Esophagus squamous epithelium (tissue), 5 donors: ENCODE measurements at regions not wholly inside any gene's neighbourhood (a gene's known extent, or its start where the extent isn't known, plus 50 kb on each side); places are given as distances from the start of the nearest gene placed in this dataset.

ENCODE experiments used
- DNase-seq: peaks from one replicate; lab custom pipeline; 2025; lab: John Stamatoyannopoulos, UW
- H3K27ac ChIP-seq, 4 donors: fragments of 200-600 bp; sonication (generic); one replicate each; pipeline ENCODE4 v1.5.1; 2016 to 2019; ENCODE audit warnings: mild to moderate bottlenecking in 1 of 4
- H3K27me3 ChIP-seq, 4 donors: fragments of 200-600 bp; sonication (generic); 1 replicate in 3 of 4; 2 replicates in 1 of 4; pipeline versions ENCODE4 v1.5.1 to v1.6.0; 2017 to 2021; ENCODE audit warnings: antibody characterized with exemption in 1 of 4
- H3K36me3 ChIP-seq, 3 donors: fragments of 200-600 bp; sonication (generic); one replicate each; pipeline ENCODE4 v1.5.1; 2016 to 2019
- H3K4me1 ChIP-seq, 3 donors: fragments of 200-600 bp; sonication (generic); one replicate each; pipeline ENCODE4 v1.5.1; 2017 to 2019
- H3K4me3 ChIP-seq, 4 donors: fragments of 200-600 bp; sonication (generic); 1 replicate in 3 of 4; 2 replicates in 1 of 4; pipeline ENCODE4 v1.5.1; 2016 to 2019; ENCODE audit warnings: mild to moderate bottlenecking in 2 of 4, moderate library complexity in 1 of 4
- H3K9me3 ChIP-seq, 3 donors: fragments of 200-600 bp; sonication (generic); one replicate each; pipeline ENCODE4 v1.5.1; 2016 to 2019
- CTCF ChIP-seq, 6 experiments: fragments of 450-650 bp in 4 of 6; fragments of 200-600 bp in 2 of 6; sonication (generic) in 2 of 6; IDR thresholded peaks; one replicate each; pipeline ENCODE4 v1.5.1; 2016 to 2019; ENCODE audit warnings: antibody characterized with exemption in 6 of 6, mild to moderate bottlenecking in 4 of 6, moderate library complexity in 4 of 6
- POLR2A ChIP-seq, 4 donors: fragments of 450-650 bp; IDR thresholded peaks; one replicate each; pipeline ENCODE4 v1.6.1; 2017; ENCODE audit warnings: antibody characterized with exemption in 4 of 4, mild to moderate bottlenecking in 4 of 4, moderate library complexity in 3 of 4
- WGBS, 2 donors: methylation state at CpG; one replicate each; pipeline ENCODE4 v1.1.5; 2018; 5-methylcytosine and 5-hydroxymethylcytosine counted together
- intact Hi-C: fragments of 100-400 bp; cut with DNase I; formaldehyde crosslinking; loops from one replicate; pipeline ENCODE4 v1.15.0; 2022
- donor health status: DM: yes; HTN: yes; CAD: no.

GRCh38 chr11:16685914-16686313 is 52.5 kb upstream of the C11orf58 start:
- Histone ChIP-seq H3K9me3 (no peaks in the 10 kb centered on the region), H3K4me3 (no peak overlapping the region), H3K27ac (no peak overlapping the region), H3K27me3 (no peaks in the 10 kb centered on the region), H3K36me3 (no peaks in the 10 kb centered on the region), H3K4me1 (no peaks in the 10 kb centered on the region)
- intact Hi-C loops = no loop called here
- 89% methylated on average over 1 of the region's 2 CpGs; no CpG with 5 or more reads in 1 of the 2 donors for WGBS, 2 donors
- TF ChIP-seq CTCF (IDR thresholded peaks at IDR 0.05) = no peak
- no peak for TF ChIP-seq POLR2A (IDR thresholded peaks at IDR 0.05)
- DNase-seq = no peak

- Histone ChIP-seq H3K9me3 (peaks cover 0 to 14% (median 0%) of the 10 kb centered on the region in 3 donors), H3K36me3 (no peaks in the 10 kb centered on the region), H3K27ac (no peak overlapping the region), H3K27me3 (peaks cover 0 to 8% (median 0%) of the 10 kb centered on the region in 4 donors), H3K4me1 (no peaks in the 10 kb centered on the region), H3K4me3 (no peak overlapping the region)
- no peak for DNase-seq
- 43 to 60% methylated on average over 2 to 5 of the region's 7 CpGs for WGBS, 2 donors
- no peak for TF ChIP-seq CTCF (IDR thresholded peaks at IDR 0.05)
- TF ChIP-seq POLR2A (IDR thresholded peaks at IDR 0.05) = no peak
- intact Hi-C loops = no loop called here
Measured at GRCh38 chr11:16678466-16679116, 59.9 kb upstream of the C11orf58 start.

GRCh38 chr11:16669799-16670415 is 68.5 kb upstream of the C11orf58 start:
- Histone ChIP-seq H3K27me3 (no peaks in the 10 kb centered on the region), H3K36me3 (no peaks in the 10 kb centered on the region), H3K4me1 (no peaks in the 10 kb centered on the region), H3K4me3 (no peak overlapping the region), H3K27ac (no peak overlapping the region), H3K9me3 (peaks cover 0 to 13% (median 0%) of the 10 kb centered on the region in 3 donors)
- no peak for DNase-seq
- 57 to 67% methylated on average over 1 of the region's 2 CpGs for WGBS, 2 donors
- TF ChIP-seq CTCF (IDR thresholded peaks at IDR 0.05) (no peak), POLR2A (IDR thresholded peaks at IDR 0.05) (no peak)
- intact Hi-C loops = no loop called here

GRCh38 chr11:16632295-16633200 is 105.9 kb upstream of the C11orf58 start:
- WGBS, 2 donors = 50 to 68% methylated on average over 4 to 5 of the region's 9 CpGs
- intact Hi-C loops = no loop called here
- H3K27me3 ChIP-seq = no peaks in the 10 kb centered on the region
- TF ChIP-seq POLR2A (IDR thresholded peaks at IDR 0.05) = no peak
- peak in 2 of 6 experiments; percentile 19 to 48 for TF ChIP-seq CTCF (IDR thresholded peaks at IDR 0.05)
- H3K4me1 ChIP-seq = no peaks in the 10 kb centered on the region
- no peak for DNase-seq
- no peak overlapping the region for H3K27ac ChIP-seq
- H3K36me3 ChIP-seq = no peaks in the 10 kb centered on the region
- no peak overlapping the region for H3K4me3 ChIP-seq
- no peaks in the 10 kb centered on the region for H3K9me3 ChIP-seq

GRCh38 chr11:16630651-16631050 is 107.8 kb upstream of the C11orf58 start:
- intact Hi-C loops = no loop called here
- no peaks in the 10 kb centered on the region for H3K36me3 ChIP-seq
- H3K27ac ChIP-seq = no peak overlapping the region
- H3K9me3 ChIP-seq = no peaks in the 10 kb centered on the region
- peaks cover 0 to 2% (median 0%) of the 10 kb centered on the region in 4 donors for H3K27me3 ChIP-seq
- no peaks in the 10 kb centered on the region for H3K4me1 ChIP-seq
- H3K4me3 ChIP-seq = no peak overlapping the region
- TF ChIP-seq CTCF (IDR thresholded peaks at IDR 0.05) (no peak), POLR2A (IDR thresholded peaks at IDR 0.05) (no peak)
- DNase-seq = no peak
